WTC11 (cell line): ENCODE measurements at regions not wholly inside any gene's neighbourhood (a gene's known extent, or its start where the extent isn't known, plus 50 kb on each side); places are given as distances from the start of the nearest gene placed in this dataset.

Experiments
- ATAC-seq: fragments of 200-7000 bp; cut with Tn5 transposase; 2 replicates; pipeline ENCODE4 v1.10.0; 2021; ENCODE audit warnings: mild to moderate bottlenecking, moderate library complexity
- CTCF ChIA-PET: fragments of 300-600 bp; sonication (Branson Sonifier 250); formaldehyde crosslinking; loops from one replicate; lab custom pipeline; 2021; ENCODE audit warnings: antibody characterized with exemption; lab: Charles Lee
- POLR2A ChIA-PET: fragments of 350-600 bp; sonication (Branson Sonifier 250); formaldehyde crosslinking; loops from one replicate; lab custom pipeline; 2021; ENCODE audit warnings: antibody characterized with exemption; lab: Charles Lee
- DNase-seq: peaks from one replicate; pipeline ENCODE4 v3.0.0; 2021; ENCODE audit warnings: low spot score
- H3K27ac Mint-ChIP-seq: 2 replicates; pipeline ENCODE4 v1.8.0; 2021; ENCODE audit warnings: mixed read lengths
- H3K27me3 Mint-ChIP-seq: 2 replicates; pipeline ENCODE4 v1.8.0; 2021; ENCODE audit warnings: low read depth, mild to moderate bottlenecking, moderate library complexity, mixed read lengths
- H3K36me3 Mint-ChIP-seq: 2 replicates; pipeline ENCODE4 v1.8.0; 2021; ENCODE audit warnings: mixed read lengths
- H3K4me1 Mint-ChIP-seq: 2 replicates; pipeline ENCODE4 v1.8.0; 2022; ENCODE audit warnings: mixed read lengths
- H3K4me3 Mint-ChIP-seq: 2 replicates; pipeline ENCODE4 v1.8.0; 2021; ENCODE audit warnings: mild to moderate bottlenecking, moderate library complexity, mixed read lengths
- H3K9me3 Mint-ChIP-seq: 2 replicates; pipeline ENCODE4 v1.8.0; 2021; ENCODE audit warnings: mixed read lengths
- AFF4 ChIP-seq: sonication (generic); formaldehyde crosslinking; IDR thresholded peaks from 2 replicates; pipeline ENCODE4 v1.8.1; 2023; ENCODE audit warnings: mild to moderate bottlenecking, missing genetic modification reagents, borderline replicate concordance
- ATF2 ChIP-seq: sonication (generic); formaldehyde crosslinking; IDR thresholded peaks from 2 replicates; pipeline ENCODE4 v1.8.1; 2022; ENCODE audit warnings: low read depth, missing genetic modification reagents, borderline replicate concordance
- CREB1 ChIP-seq: sonication (generic); formaldehyde crosslinking; IDR thresholded peaks from 2 replicates; pipeline ENCODE4 v1.8.0; 2023; ENCODE audit warnings: mild to moderate bottlenecking, missing genetic modification reagents
- CTCF ChIP-seq: fragments of 200-600 bp; IDR thresholded peaks from 2 replicates; pipeline ENCODE4 v1.8.0; 2022; ENCODE audit warnings: antibody characterized with exemption
- ESRRA ChIP-seq: sonication (generic); formaldehyde crosslinking; IDR thresholded peaks from 2 replicates; pipeline ENCODE4 v1.8.1; 2022; ENCODE audit warnings: mild to moderate bottlenecking, missing genetic modification reagents, borderline replicate concordance
- FOXP4 ChIP-seq: sonication (generic); formaldehyde crosslinking; IDR thresholded peaks from 2 replicates; pipeline ENCODE4 v1.8.0; 2022; ENCODE audit warnings: mild to moderate bottlenecking, missing genetic modification reagents
- GRHL2 ChIP-seq: fragments of 250-450 bp; sonication (Bioruptor Pico); IDR thresholded peaks from 2 replicates; pipeline ENCODE4 v1.8.0; 2022; ENCODE audit warnings: mild to moderate bottlenecking, moderate library complexity; ENCODE audit not compliant: insufficient replicate concordance, severe bottlenecking
- JAZF1 ChIP-seq: fragments of 250-450 bp; sonication (Bioruptor Pico); IDR thresholded peaks from 2 replicates; pipeline ENCODE4 v1.9.0; 2021; ENCODE audit warnings: moderate library complexity, mild to moderate bottlenecking, inconsistent platforms
- PRDM15 ChIP-seq: sonication (generic); formaldehyde crosslinking; IDR thresholded peaks from 2 replicates; pipeline ENCODE4 v1.8.0; 2022; ENCODE audit warnings: missing genetic modification reagents
- SOX15 ChIP-seq: fragments of 250-450 bp; sonication (Bioruptor Pico); IDR thresholded peaks from 2 replicates; pipeline ENCODE4 v1.9.0; 2021; ENCODE audit warnings: mild to moderate bottlenecking
- TCF7 ChIP-seq: sonication (generic); formaldehyde crosslinking; IDR thresholded peaks from 2 replicates; pipeline ENCODE4 v1.8.0; 2022; ENCODE audit warnings: mild to moderate bottlenecking, low read depth, missing genetic modification reagents, moderate library complexity
- TEAD1 ChIP-seq: sonication (generic); formaldehyde crosslinking; IDR thresholded peaks from 2 replicates; pipeline ENCODE4 v1.8.0; 2022; ENCODE audit warnings: mild to moderate bottlenecking, missing genetic modification reagents
- ZBTB43 ChIP-seq: sonication (generic); formaldehyde crosslinking; IDR thresholded peaks from 2 replicates; pipeline ENCODE4 v1.8.1; 2023; ENCODE audit warnings: mild to moderate bottlenecking, missing genetic modification reagents
- ZNF219 ChIP-seq: sonication (generic); formaldehyde crosslinking; IDR thresholded peaks from 2 replicates; pipeline ENCODE4 v1.8.0; 2023; ENCODE audit warnings: missing genetic modification reagents, mild to moderate bottlenecking, borderline replicate concordance
- ZNF281 ChIP-seq: sonication (generic); formaldehyde crosslinking; IDR thresholded peaks from 2 replicates; pipeline ENCODE4 v1.8.0; 2023; ENCODE audit warnings: mild to moderate bottlenecking, missing genetic modification reagents
- ZNF317 ChIP-seq: sonication (generic); formaldehyde crosslinking; IDR thresholded peaks from 2 replicates; pipeline ENCODE4 v1.8.1; 2023; ENCODE audit warnings: low read depth, mild to moderate bottlenecking, moderate library complexity, missing genetic modification reagents, borderline replicate concordance
- ZNF512 ChIP-seq: sonication (generic); formaldehyde crosslinking; IDR thresholded peaks from 2 replicates; pipeline ENCODE4 v1.8.1; 2022; ENCODE audit warnings: missing genetic modification reagents, borderline replicate concordance

GRCh38 chr16:22694887-22695382 lies 119.0 kb upstream of the HS3ST2 start:
- no peaks in the 10 kb centered on the region for H3K4me1 Mint-ChIP-seq
- H3K9me3 Mint-ChIP-seq = peaks cover 5% of the 10 kb centered on the region; the same call in 1 of the 2 replicates
- CTCF ChIA-PET = no interaction called here
- no peak for DNase-seq
- no peak overlapping the region for H3K27ac Mint-ChIP-seq
- POLR2A ChIA-PET = no interaction called here
- H3K36me3 Mint-ChIP-seq = no peaks in the 10 kb centered on the region
- TF ChIP-seq JAZF1 (no peak), ZNF512 (CRISPR knock-in tag) (no peak), TCF7 (CRISPR knock-in tag) (no peak), ZNF219 (CRISPR knock-in tag) (no peak), ESRRA (CRISPR knock-in tag) (no peak), ZNF281 (no peak), ATF2 (CRISPR knock-in tag) (no peak), FOXP4 (CRISPR knock-in tag) (no peak), CREB1 (CRISPR knock-in tag) (no peak), ZBTB43 (no peak), SOX15 (no peak), GRHL2 (CRISPR knock-in tag) (no peak), PRDM15 (CRISPR knock-in tag) (no peak), TEAD1 (no peak), AFF4 (CRISPR knock-in tag) (no peak), CTCF (no peak), ZNF317 (CRISPR knock-in tag) (no peak)
- TF ChIP-seq, all 79 proteins: peak for 0
- ATAC-seq = no peak
- Mint-ChIP-seq H3K27me3 (no peaks in the 10 kb centered on the region), H3K4me3 (no peak overlapping the region)
